Karpas-422 (cell line): ENCODE measurements at regions not wholly inside any gene's neighbourhood (a gene's known extent, or its start where the extent isn't known, plus 50 kb on each side); places are given as distances from the start of the nearest gene placed in this dataset.
"Not testable (repeated sequence)": the region's sequence is repeated elsewhere in the genome, so short reads cannot be mapped to it uniquely, and the experiment has no call there.

Experiments
- DNase-seq: peaks from one replicate; pipeline ENCODE4 v3.0.0-alpha.2; 2015
- H2AFZ ChIP-seq: fragments of 200-600 bp; sonication (generic); 2 replicates; pipeline ENCODE4 v1.6.1; 2014; ENCODE audit warnings: antibody characterized with exemption, low read length, mixed read lengths
- H3K27ac ChIP-seq: fragments of 200-600 bp; sonication (generic); 2 replicates; pipeline ENCODE4 v1.5.1; 2014; ENCODE audit warnings: mild to moderate bottlenecking, low read length, moderate library complexity
- H3K27me3 ChIP-seq: fragments of 200-600 bp; sonication (generic); 2 replicates; pipeline ENCODE4 v1.6.1; 2014; ENCODE audit warnings: low read length, mixed read lengths
- H3K36me3 ChIP-seq: fragments of 200-600 bp; sonication (generic); 2 replicates; pipeline ENCODE4 v1.6.1; 2014; ENCODE audit warnings: low read length, mixed read lengths; ENCODE audit not compliant: insufficient read depth
- H3K4me1 ChIP-seq: fragments of 200-600 bp; sonication (generic); 2 replicates; pipeline ENCODE4 v1.6.1; 2014; ENCODE audit warnings: mild to moderate bottlenecking, low read length, mixed read lengths
- H3K4me2 ChIP-seq: fragments of 200-600 bp; sonication (generic); 2 replicates; pipeline ENCODE4 v1.6.1; 2014; ENCODE audit warnings: low read length, low read depth, mild to moderate bottlenecking; ENCODE audit not compliant: poor library complexity, severe bottlenecking
- H3K4me3 ChIP-seq: fragments of 200-600 bp; sonication (generic); 2 replicates; pipeline ENCODE4 v1.5.1; 2014; ENCODE audit warnings: mild to moderate bottlenecking, antibody characterized with exemption, low read length, mixed read lengths
- H3K79me2 ChIP-seq: fragments of 200-600 bp; sonication (generic); 2 replicates; pipeline ENCODE4 v1.6.1; 2014; ENCODE audit warnings: mild to moderate bottlenecking, low read length, mixed read lengths
- H3K9ac ChIP-seq: fragments of 200-600 bp; sonication (generic); 2 replicates; pipeline ENCODE4 v1.6.0; 2014; ENCODE audit warnings: low read length
- H3K9me2 ChIP-seq: fragments of 200-600 bp; sonication (generic), shearing (Covaris generic); replicated peaks from 2 replicates; pipeline ENCODE4 v1.6.0; 2014; ENCODE audit warnings: mild to moderate bottlenecking, low read length, moderate library complexity; ENCODE audit not compliant: insufficient read depth
- H3K9me3 ChIP-seq: fragments of 300-700, 200-600 bp; sonication (generic); 2 replicates; pipeline ENCODE4 v1.6.1; 2014; ENCODE audit warnings: low read length, mixed read lengths
- H4K20me1 ChIP-seq: fragments of 200-600 bp; sonication (generic); 2 replicates; pipeline ENCODE4 v1.6.1; 2014; ENCODE audit warnings: mild to moderate bottlenecking, antibody characterized with exemption, low read length, low read depth; ENCODE audit not compliant: insufficient read depth

DNA sequence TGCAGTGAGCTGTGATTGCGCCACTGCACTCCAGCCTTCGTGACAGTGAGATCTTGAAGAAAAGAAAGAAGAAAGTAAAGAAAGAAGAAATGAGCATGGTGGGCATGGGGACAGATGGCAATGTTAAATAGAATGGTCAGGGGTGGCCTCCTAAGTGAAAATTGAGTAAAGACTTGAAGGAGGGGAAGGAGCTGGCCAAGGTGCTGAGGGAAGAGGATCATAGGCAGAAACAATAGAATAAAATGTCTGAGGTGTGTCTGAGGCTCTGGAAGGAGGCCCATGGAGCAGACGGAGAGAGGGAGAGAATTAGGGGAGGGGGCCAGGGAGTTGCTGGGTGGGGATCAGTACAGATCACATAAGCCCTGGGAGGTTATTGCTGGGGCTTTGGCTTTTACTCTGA, 163.1 kb downstream of the RALA start:
- not testable (repeated sequence) for H3K4me3 ChIP-seq, H3K9ac ChIP-seq, H3K27me3 ChIP-seq, H4K20me1 ChIP-seq, H3K4me2 ChIP-seq, H3K9me3 ChIP-seq, H3K36me3 ChIP-seq, H3K4me1 ChIP-seq, DNase-seq, H3K9me2 ChIP-seq, H3K27ac ChIP-seq, H2AFZ ChIP-seq, H3K79me2 ChIP-seq

- DNase-seq, H3K4me1 ChIP-seq, H3K9me3 ChIP-seq, H3K4me3 ChIP-seq, H3K9me2 ChIP-seq, H4K20me1 ChIP-seq, H3K27me3 ChIP-seq, H3K79me2 ChIP-seq, H3K27ac ChIP-seq, H3K9ac ChIP-seq, H3K4me2 ChIP-seq, H3K36me3 ChIP-seq, H2AFZ ChIP-seq: not testable (repeated sequence)
Observed at GRCh38 chr7:39791035-39791434, 159.0 kb upstream of the CDK13 start.

GRCh38 chr7:39791911-39792310, 158.1 kb upstream of the CDK13 start:
- H2AFZ ChIP-seq = not testable (repeated sequence)

GRCh38 chr7:39793026-39793425, 157.0 kb upstream of the CDK13 start:
- not testable (repeated sequence) for H3K4me2 ChIP-seq, H4K20me1 ChIP-seq, H3K9me3 ChIP-seq, H3K27ac ChIP-seq, H3K27me3 ChIP-seq, H3K4me1 ChIP-seq, H3K9ac ChIP-seq, H3K36me3 ChIP-seq, H3K9me2 ChIP-seq, DNase-seq, H3K79me2 ChIP-seq, H2AFZ ChIP-seq, H3K4me3 ChIP-seq

More at GRCh38 chr7:39791911-39792310, 158.1 kb upstream of the CDK13 start:
- H4K20me1 ChIP-seq, H3K27me3 ChIP-seq, H3K4me3 ChIP-seq, DNase-seq, H3K4me2 ChIP-seq, H3K9ac ChIP-seq, H3K4me1 ChIP-seq, H3K27ac ChIP-seq, H3K79me2 ChIP-seq, H3K9me3 ChIP-seq, H3K36me3 ChIP-seq, H3K9me2 ChIP-seq: not testable (repeated sequence)

DNA sequence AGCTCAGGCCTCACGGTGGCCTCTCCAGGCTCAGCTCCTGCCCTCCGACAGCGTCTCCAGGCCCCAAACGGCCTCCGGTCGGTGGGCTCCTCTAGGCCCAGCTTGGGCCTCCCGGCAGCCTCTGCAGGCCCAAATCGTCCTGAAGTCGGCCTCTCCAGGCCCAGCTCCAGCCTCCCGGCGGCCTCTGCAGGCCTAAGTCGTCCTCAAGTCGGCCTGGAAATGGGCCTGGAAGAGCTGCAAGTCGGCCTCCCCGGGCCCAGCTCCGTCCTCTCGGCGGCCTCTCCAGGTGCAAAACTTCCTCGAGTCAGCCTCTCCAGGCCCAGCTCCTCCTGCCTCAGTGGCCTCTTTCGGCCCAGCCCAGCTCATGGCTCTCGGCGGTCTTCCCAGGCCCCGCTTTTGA, 156.2 kb upstream of the CDK13 start:
- DNase-seq, H4K20me1 ChIP-seq, H3K4me1 ChIP-seq, H3K27me3 ChIP-seq, H3K36me3 ChIP-seq, H3K9me3 ChIP-seq, H3K4me2 ChIP-seq, H3K79me2 ChIP-seq, H3K4me3 ChIP-seq, H3K9ac ChIP-seq, H3K9me2 ChIP-seq, H2AFZ ChIP-seq, H3K27ac ChIP-seq: not testable (repeated sequence)

DNA sequence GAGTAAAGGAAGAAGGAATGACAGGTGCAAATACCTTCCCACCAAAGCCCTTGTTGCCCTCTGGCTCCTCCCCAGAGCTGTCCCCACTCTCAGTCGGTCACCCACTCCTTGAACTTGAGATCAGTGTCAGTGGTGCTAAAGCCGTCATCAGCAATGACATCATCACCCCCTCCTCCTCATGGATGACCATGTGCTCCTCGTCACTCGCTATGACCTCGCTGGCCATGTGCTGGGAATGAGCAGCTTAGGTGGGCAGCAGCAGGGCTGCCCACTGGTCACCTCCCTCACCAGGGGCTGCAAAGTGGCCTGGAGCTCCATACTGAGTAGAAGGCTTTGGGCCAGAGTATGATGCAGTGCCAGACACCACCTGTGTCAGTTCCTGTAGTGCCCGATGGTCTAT, 153.1 kb upstream of the CDK13 start:
- H3K9me3 ChIP-seq, H3K9ac ChIP-seq, H3K27me3 ChIP-seq, H3K27ac ChIP-seq, DNase-seq, H3K4me3 ChIP-seq, H3K4me2 ChIP-seq, H2AFZ ChIP-seq, H3K36me3 ChIP-seq, H3K79me2 ChIP-seq, H4K20me1 ChIP-seq, H3K4me1 ChIP-seq, H3K9me2 ChIP-seq: not testable (repeated sequence)

DNA sequence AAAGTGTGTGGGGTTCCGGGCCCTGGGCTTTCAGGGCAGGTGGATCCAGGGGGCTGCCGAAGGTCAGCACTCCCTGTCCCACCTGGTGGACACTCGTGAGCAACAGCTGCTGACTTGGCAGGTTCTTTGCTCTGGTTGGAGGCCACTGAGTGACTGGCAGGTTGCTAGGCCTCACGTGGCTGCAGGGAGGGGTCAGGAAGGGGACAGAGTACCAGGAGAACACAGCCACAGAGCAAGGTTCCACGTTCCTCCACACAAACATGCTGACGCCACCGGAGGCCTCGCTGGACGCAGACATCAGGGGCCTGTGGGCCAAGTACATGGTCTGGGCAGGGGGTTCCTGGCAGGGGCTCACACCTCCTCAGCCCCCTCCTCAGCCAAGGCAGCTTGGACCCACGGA, 152.0 kb upstream of the CDK13 start:
- H3K9me3 ChIP-seq, H2AFZ ChIP-seq, H3K4me2 ChIP-seq, H4K20me1 ChIP-seq, H3K9ac ChIP-seq, H3K9me2 ChIP-seq, H3K36me3 ChIP-seq, H3K27ac ChIP-seq, DNase-seq, H3K4me1 ChIP-seq, H3K79me2 ChIP-seq, H3K4me3 ChIP-seq, H3K27me3 ChIP-seq: not testable (repeated sequence)

DNA sequence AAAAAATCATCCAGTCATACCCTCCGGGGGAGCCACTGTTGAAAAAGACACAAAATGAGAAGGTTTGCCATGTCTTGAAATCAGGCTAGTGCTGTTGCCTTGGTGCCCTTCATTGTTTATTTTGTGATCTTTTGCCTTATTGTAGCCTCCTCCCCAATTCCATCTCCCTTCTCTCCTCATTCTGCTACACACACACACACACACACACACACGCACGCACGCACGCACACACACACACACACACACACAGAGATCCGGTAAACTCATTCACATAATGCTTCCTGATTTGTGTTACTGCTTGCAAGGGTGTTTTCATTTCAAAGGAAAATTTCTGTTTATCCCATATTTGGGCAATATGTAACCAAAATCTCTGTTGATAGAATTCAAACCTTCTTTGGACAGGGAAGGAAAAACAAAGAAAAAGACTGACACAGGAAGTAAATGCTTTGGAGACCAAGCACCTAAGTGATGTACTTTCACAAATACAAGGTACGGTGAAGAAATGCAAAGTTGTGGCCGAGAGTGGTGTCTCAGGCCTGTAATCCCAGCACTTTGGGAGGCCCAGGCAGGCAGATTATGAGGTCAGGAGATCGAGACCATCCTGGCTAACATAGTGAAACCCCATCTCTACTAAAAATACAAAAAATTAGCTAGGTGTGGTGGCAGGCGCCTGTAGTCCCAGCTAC, 141.1 kb upstream of the CDK13 start:
- no peaks in the 10 kb centered on the region for H3K79me2 ChIP-seq
- no peaks in the 10 kb centered on the region for H3K27me3 ChIP-seq
- no peak overlapping the region for H3K4me3 ChIP-seq
- H3K27ac ChIP-seq = no peak overlapping the region
- no peaks in the 10 kb centered on the region for H3K9me2 ChIP-seq
- H3K9me3 ChIP-seq = no peaks in the 10 kb centered on the region
- no peak overlapping the region for H3K9ac ChIP-seq
- H2AFZ ChIP-seq = no peak overlapping the region
- no peak overlapping the region for H3K4me2 ChIP-seq
- H3K36me3 ChIP-seq = no peaks in the 10 kb centered on the region
- H4K20me1 ChIP-seq = no peaks in the 10 kb centered on the region
- no peak for DNase-seq
- H3K4me1 ChIP-seq = no peaks in the 10 kb centered on the region

DNA sequence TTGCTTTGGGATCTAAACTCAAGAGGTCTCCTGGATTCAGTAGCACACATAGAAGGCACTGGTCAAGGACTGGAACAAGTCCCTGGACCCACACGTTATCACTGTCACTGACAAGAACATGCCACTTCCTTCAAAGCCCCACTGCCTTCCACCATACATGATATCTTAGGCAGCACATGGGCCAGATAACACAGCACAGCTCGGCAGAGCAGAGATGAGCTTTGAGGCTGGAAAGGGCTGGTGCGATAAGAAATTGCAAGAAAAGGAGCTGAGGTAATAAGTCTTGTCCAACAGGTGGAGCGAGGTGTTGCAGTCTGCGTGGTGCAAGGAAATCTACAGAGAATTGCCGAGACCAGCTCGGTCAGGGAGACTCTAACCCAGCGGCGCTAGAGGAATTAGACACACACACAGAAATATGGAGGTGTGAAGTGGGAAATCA, 139.8 kb upstream of the CDK13 start:
- Histone ChIP-seq H4K20me1 (no peaks in the 10 kb centered on the region), H2AFZ (no peak overlapping the region), H3K9ac (no peak overlapping the region), H3K4me1 (no peaks in the 10 kb centered on the region), H3K79me2 (no peaks in the 10 kb centered on the region), H3K4me2 (no peak overlapping the region), H3K36me3 (no peaks in the 10 kb centered on the region), H3K27me3 (no peaks in the 10 kb centered on the region), H3K4me3 (no peak overlapping the region), H3K9me2 (no peaks in the 10 kb centered on the region), H3K27ac (no peak overlapping the region), H3K9me3 (no peaks in the 10 kb centered on the region)
- no peak for DNase-seq
